GM19372 (cell line): ENCODE measurements at regions not wholly inside any gene's neighbourhood (a gene's known extent, or its start where the extent isn't known, plus 50 kb on each side); places are given as distances from the start of the nearest gene placed in this dataset.
"Not testable (repeated sequence)": the region's sequence is repeated elsewhere in the genome, so short reads cannot be mapped to it uniquely, and the experiment has no call there.

Experiments used
- ATAC-seq: cut with Tn5 transposase; IDR thresholded peaks from one replicate; pipeline ENCODE4 v1.9.1; 2021; ENCODE audit warnings: mild to moderate bottlenecking, low read depth, moderate library complexity; ENCODE audit not compliant: unreplicated experiment

DNA sequence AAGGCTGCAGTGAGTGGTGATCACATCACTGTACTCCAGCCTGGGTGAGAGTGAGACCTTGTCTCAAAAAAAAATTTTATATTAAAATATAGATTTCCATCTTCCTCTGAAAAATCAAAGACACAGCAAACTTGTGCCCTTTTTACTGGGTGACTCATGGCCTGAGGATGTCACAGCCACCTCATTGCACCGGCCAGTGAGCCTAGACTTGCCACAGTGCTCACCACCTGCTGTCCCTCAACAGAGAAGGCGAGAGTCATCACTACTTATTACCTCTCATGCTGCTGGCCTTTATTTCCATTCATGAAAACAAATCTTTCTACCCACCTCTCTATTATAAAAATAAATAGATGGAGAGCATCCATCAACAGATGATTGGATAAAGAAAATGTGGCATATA, 295.8 kb downstream of the PREX1 start:
- ATAC-seq, result no peak

DNA sequence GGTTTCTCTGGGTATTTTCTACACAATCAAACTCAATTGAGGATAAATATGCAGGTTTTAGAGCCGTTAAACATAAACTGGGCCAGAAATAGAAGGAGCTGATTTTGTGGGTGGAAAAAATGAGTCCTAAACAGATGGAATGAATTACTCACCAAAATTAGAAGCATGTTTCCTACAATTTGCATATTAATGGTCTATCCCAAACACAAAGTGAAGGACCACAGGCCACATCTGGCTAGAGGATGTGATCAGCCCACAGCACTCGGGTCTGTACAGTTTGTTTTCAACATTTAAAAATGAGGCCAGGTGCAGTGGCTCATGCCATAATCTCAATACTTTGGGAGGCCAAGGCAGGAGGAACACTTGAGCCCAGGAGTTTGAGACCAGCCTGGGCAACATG, 296.3 kb downstream of the PREX1 start:
- ATAC-seq, result no peak

DNA sequence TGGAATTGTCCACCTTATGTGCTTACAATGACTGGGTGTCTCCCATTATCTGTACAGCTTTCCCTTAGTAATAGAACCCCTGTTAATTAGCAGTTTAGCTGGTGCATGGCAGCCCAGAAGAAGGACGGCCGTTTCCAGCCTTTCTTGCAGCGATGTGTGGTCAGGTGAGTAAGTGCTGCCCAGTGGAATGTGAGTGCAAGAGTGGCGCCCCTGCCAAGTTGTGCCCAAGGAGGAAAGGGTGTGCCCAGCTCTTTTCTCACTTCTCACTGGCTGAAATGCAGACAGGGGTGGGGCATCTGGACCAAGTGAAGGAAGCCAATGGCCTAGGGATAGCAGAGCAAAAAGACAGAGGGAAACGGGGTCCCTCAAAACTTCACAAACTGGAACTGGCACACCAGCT, 296.8 kb downstream of the PREX1 start:
- no peak for ATAC-seq

DNA sequence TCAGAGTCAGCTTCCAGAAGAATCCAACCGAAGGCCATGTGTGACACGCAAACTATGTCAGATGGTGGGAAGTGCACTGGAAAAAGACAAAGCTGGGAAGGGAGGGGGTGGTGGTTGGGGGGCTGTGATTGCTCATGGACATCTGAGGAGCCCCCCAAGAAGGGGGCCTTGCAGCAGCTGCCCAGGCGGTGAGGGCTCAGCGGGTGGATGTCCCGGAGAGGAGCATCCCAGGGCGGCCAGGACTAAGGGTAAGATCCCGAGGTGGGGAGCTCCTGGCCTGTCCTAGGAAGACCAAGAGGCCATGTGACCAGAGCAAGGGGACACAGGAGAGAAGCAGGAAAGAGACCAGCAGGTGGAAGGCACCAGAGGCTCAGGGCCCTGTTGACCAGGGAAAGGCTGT, 299.5 kb downstream of the PREX1 start:
- ATAC-seq, result no peak

DNA sequence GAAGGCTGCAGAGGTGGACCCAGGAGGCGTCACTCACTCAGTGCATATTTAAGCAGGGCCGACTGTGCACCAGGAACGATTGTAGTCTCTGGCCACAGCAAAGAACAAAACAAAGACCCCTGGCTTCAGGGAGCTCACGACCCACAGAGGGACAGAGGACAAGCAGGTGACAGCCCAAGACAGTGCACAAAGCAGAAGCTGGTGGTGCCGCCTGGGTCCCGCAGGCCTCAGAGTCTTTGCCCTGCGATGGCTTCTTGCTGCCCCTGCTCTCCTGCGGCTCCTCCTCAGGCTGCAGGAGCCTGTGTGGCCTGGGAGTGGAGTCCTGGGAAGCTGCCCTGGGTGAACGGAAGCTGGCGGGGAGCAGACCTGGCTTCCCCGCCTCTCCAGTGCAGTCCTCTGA, 300.0 kb downstream of the PREX1 start:
- no peak for ATAC-seq

GRCh38 chr20:48526936-48527335, 300.9 kb downstream of the PREX1 start:
- no peak for ATAC-seq

DNA sequence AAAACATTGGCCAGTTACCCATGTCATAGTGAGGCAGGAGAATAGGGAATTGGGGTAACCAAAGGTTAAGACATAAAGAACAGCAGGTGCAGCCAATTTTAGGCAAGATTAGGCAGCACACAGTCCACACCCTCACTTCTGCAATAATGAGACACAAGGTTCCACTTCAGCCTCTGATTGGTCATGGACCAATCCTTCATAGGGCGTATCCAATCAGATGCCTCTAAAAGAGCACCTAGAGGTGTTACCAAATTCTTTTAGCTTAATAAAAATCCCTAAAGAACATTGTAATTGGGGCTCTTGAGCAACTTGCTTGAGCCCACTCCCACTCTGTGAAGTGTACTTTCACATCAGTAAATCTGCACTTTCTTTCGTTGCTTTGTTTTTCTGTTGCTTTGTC, 302.4 kb downstream of the PREX1 start:
- no peak for ATAC-seq

GRCh38 chr20:48524582-48524981, 303.2 kb downstream of the PREX1 start:
- no peak for ATAC-seq

DNA sequence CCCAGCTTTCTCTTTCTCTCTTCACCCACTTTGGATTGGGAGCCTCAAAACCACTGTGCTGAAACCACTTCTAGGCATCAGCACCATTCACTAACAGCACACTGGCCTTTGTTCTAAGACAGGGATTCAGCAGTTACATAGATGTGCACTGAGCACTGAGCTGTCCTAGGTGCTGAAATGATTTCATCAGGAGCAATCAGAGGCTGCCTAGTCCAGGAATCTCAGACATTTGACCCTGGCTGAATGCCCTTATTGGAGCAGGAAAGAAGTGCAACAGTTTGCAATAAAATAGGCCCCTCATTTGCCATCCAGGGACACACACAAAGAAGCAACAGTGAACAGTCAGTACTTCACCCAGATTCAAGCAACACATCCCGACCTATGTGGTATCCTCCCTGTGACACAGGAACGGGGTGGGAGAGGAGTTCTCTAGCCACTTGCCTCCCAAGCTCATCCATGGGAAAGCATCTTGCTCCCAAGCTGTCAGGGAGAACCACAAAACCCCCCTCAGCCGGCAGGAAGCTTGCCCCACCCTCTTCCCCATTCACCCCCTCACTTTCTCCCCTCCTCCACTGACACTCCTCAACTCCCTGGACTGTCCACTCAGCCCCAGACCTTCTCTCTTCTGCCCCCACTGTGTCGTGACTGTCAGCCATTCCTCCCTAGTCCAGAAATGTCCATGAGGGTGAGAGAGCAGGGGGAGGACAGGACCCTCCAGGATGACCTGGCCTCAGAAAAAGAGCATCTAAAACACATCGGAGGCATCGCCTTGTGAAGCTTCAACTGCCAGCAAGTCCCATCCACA, 304.4 kb downstream of the PREX1 start:
- no peak for ATAC-seq

- ATAC-seq, result no peak
These were observed 306.7 kb downstream of the PREX1 start for GRCh38 chr20:48521121-48521520.

DNA sequence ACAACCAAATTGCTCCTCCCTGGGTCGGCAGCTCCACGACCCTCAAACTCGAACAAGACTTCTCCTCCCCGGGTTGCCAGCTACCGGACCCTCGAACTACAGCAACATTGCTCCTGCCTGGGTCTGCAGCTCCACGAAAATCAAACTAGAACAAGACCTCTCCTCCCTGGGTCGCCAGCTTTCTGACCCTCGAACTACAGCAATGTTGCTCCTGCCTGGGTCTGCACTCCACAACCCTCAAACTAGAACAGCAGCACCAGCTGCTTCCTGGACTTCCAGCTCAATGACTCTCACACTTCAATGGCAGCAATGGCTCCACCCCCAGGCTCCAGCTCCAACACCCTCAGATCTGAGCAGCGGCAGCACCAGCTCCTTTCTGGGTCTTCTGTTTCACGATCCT, 311.6 kb downstream of the PREX1 start:
- ATAC-seq, result not testable (repeated sequence)

DNA sequence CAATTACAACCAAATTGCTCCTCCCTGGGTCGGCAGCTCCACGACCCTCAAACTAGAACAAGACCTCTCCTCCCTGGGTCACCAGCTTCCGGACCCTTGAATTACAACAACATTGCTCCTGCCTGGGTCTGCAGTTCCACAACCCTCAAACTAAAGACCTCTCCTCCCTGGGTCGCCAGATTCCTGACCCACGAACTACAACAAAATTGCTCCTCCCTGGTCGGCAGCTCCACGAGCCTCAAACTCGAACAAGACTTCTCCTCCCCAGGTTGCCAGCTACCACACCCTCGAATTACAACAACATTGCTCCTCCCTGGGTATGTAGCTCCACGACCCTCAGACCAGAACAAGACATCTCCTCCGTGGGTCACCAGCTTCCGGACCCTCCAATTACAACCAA, 313.2 kb downstream of the PREX1 start:
- not testable (repeated sequence) for ATAC-seq

GRCh38 chr20:48512539-48512938, 315.3 kb downstream of the PREX1 start:
- not testable (repeated sequence) for ATAC-seq

DNA sequence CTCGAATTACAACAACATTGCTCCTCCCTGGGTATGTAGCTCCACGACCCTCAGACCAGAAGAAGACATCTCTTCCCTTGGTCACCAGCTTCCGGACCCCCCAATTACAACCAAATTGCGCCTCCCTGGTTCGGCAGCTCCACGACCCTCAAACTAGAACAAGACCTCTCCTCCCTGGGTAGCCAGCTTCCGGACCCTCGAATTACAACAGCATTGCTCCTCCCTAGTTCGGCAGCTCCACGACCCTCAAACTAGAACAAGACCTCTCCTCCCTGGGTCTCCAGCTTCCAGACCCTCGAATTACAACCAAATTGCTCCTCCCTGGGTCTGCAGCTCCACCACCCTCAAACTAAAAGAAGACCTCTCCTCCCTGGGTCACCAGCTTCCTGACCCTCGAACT, 322.7 kb downstream of the PREX1 start:
- ATAC-seq, result not testable (repeated sequence)

GRCh38 chr20:48503166-48503815, 324.5 kb downstream of the PREX1 start:
- no peak for ATAC-seq

GRCh38 chr20:48502758-48503157, 325.0 kb downstream of the PREX1 start:
- no peak for ATAC-seq

GRCh38 chr20:48502016-48502415, 325.8 kb downstream of the PREX1 start:
- ATAC-seq, result no peak

DNA sequence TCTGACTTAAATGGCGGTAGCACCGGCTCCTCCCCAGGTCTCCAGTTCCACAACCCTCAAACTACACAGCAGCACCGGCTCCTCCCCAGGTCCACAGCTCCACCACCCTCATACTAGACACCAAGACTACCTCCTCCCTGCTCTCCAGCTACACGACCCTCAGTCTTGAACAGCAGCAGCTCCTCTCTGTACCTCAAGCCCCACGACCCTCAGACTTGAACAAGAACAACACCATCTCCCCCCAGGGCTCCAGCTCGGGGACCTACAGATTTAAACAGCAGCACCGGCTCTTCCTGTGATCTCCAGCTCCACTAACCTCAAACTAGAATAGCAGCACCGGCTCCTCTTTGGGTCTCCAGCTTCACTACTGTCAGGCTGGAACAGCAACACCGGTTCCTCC, 326.9 kb downstream of the PREX1 start:
- not testable (repeated sequence) for ATAC-seq

GRCh38 chr20:48498939-48499338, 328.9 kb downstream of the PREX1 start:
- ATAC-seq, result not testable (repeated sequence)

DNA sequence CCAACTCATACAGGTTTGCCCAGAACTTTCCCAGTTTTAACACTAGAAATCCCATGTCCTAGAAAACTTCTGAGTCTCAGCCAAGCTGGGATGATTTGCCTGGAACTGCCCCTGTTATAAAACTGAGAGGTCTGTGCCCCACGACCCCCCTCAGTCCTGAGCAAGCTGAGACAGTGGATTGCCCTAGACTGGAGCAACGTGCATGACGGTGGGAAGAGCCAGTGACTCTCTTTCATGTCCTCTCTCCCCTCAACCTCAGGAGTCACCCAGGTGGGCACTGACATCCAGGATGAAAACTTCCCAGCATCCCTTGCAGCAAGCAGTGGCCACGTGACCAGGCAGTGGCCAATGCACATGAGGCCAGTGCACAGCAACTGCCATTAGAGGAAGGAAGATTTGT, 329.7 kb downstream of the PREX1 start:
- not testable (repeated sequence) for ATAC-seq

DNA sequence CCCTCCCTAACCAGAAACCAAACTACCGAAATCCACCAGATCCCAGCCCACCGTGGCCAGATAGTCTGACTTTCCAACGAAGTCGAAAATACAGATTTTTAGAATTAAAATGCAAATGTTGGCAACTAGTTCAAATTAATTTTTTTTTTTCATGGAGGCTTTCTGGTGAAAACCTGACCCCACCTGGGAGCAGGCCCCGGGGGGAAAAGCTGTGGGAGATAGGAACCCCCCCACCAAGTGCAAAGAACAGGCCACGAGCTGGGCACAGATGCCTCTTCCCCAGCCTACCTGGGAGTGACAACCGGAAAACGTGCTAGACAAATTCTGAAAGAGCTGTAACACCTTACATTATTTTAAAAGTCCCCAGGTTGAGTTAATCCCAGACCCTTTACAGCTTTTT, 333.8 kb downstream of the PREX1 start:
- ATAC-seq, result no peak

- not testable (repeated sequence) for ATAC-seq
These were observed 334.5 kb downstream of the PREX1 start for GRCh38 chr20:48493331-48493730.
